ENCODE measurements at regions not wholly inside any gene's neighbourhood (a gene's known extent, or its start where the extent isn't known, plus 50 kb on each side); places are given as distances from the start of the nearest gene placed in this dataset.

- no peaks in the 10 kb centered on the region for H3K36me3 ChIP-seq (ENCODE audit: control insufficient read depth, insufficient read depth, low read length)
- DNase-seq (ENCODE audit: extremely low read depth, insufficient read length) = no peak
- no peak overlapping the region for H3K4me3 ChIP-seq (replicated peaks; ENCODE audit: low read depth, low read length)
- TF ChIP-seq CTCF (IDR thresholded peaks at IDR 0.05; ENCODE audit: insufficient read depth, low read length, poor library complexity, severe bottlenecking) = no peak
- H3K27me3 ChIP-seq (replicated peaks; ENCODE audit: control insufficient read depth, insufficient read depth, low read length) = no peaks in the 10 kb centered on the region
These were observed 2171.4 kb downstream of the LRRC4C start for GRCh38 chr11:39288011-39288410.

GRCh38 chr11:39268176-39268690 lies 2191.2 kb downstream of the LRRC4C start:
- DNase-seq (ENCODE audit: extremely low read depth, insufficient read length) = no peak
- TF ChIP-seq CTCF (IDR thresholded peaks at IDR 0.05; ENCODE audit: insufficient read depth, low read length, poor library complexity, severe bottlenecking) = no peak
- H3K27me3 ChIP-seq (replicated peaks; ENCODE audit: control insufficient read depth, insufficient read depth, low read length) = no peaks in the 10 kb centered on the region
- H3K4me3 ChIP-seq (replicated peaks; ENCODE audit: low read depth, low read length) = no peak overlapping the region
- no peaks in the 10 kb centered on the region for H3K36me3 ChIP-seq (ENCODE audit: control insufficient read depth, insufficient read depth, low read length)

- TF ChIP-seq CTCF (IDR thresholded peaks at IDR 0.05; ENCODE audit: insufficient read depth, low read length, poor library complexity, severe bottlenecking) = no peak
- DNase-seq (ENCODE audit: extremely low read depth, insufficient read length) = no peak
- no peaks in the 10 kb centered on the region for H3K36me3 ChIP-seq (ENCODE audit: control insufficient read depth, insufficient read depth, low read length)
- H3K27me3 ChIP-seq (replicated peaks; ENCODE audit: control insufficient read depth, insufficient read depth, low read length) = no peaks in the 10 kb centered on the region
- no peak overlapping the region for H3K4me3 ChIP-seq (replicated peaks; ENCODE audit: low read depth, low read length)
These were observed 2203.8 kb downstream of the LRRC4C start for GRCh38 chr11:39255648-39256047.

- no peaks in the 10 kb centered on the region for H3K36me3 ChIP-seq (ENCODE audit: control insufficient read depth, insufficient read depth, low read length)
- TF ChIP-seq CTCF (IDR thresholded peaks at IDR 0.05; ENCODE audit: insufficient read depth, low read length, poor library complexity, severe bottlenecking) = no peak
- no peak for DNase-seq (ENCODE audit: extremely low read depth, insufficient read length)
These were observed 2209.7 kb downstream of the LRRC4C start for GRCh38 chr11:39249566-39250365.

GRCh38 chr11:39247570-39248137 lies 2211.8 kb downstream of the LRRC4C start:
- Histone ChIP-seq H3K36me3 (ENCODE audit: control insufficient read depth, insufficient read depth, low read length) (no peaks in the 10 kb centered on the region), H3K27me3 (replicated peaks; ENCODE audit: control insufficient read depth, insufficient read depth, low read length) (no peaks in the 10 kb centered on the region), H3K4me3 (replicated peaks; ENCODE audit: low read depth, low read length) (no peak overlapping the region)
- no peak for DNase-seq (ENCODE audit: extremely low read depth, insufficient read length)
- no peak for TF ChIP-seq CTCF (IDR thresholded peaks at IDR 0.05; ENCODE audit: insufficient read depth, low read length, poor library complexity, severe bottlenecking)

More at GRCh38 chr11:39249566-39250365, 2209.7 kb downstream of the LRRC4C start:
- no peak overlapping the region for H3K4me3 ChIP-seq (replicated peaks; ENCODE audit: low read depth, low read length)
- H3K27me3 ChIP-seq (replicated peaks; ENCODE audit: control insufficient read depth, insufficient read depth, low read length) = no peaks in the 10 kb centered on the region

Measured in GM06990 (cell line).